Activated CD4-positive, alpha-beta memory T cell treated with anti-CD3 and anti-CD28 coated beads, Interleukin-2, amount 10 ng/mL, durations not matched to agents 7 days and 5 days (primary cell): ENCODE measurements at regions not wholly inside any gene's neighbourhood (a gene's known extent, or its start where the extent isn't known, plus 50 kb on each side); places are given as distances from the start of the nearest gene placed in this dataset.
"Not testable (repeated sequence)": the region's sequence is repeated elsewhere in the genome, so short reads cannot be mapped to it uniquely, and the experiment has no call there.

Source experiments
- CTCF ChIA-PET: fragments of 350-600 bp; sonication (Branson Sonifier 250); formaldehyde crosslinking; loops from one replicate; lab custom pipeline; 2021; ENCODE audit warnings: antibody characterized with exemption, inconsistent platforms; lab: Charles Lee
- POLR2A ChIA-PET: fragments of 350-600 bp; sonication (Branson Sonifier 250); formaldehyde crosslinking; loops from one replicate; lab custom pipeline; 2021; ENCODE audit warnings: antibody characterized with exemption; lab: Charles Lee
- DNase-seq: peaks from one replicate; pipeline ENCODE4 v3.0.0-alpha.2; 2020
- H3K27ac Mint-ChIP-seq: one replicate; pipeline ENCODE4 v1.8.0; 2021; ENCODE audit warnings: mild to moderate bottlenecking, mixed read lengths
- H3K27me3 Mint-ChIP-seq: one replicate; pipeline ENCODE4 v1.8.0; 2021; ENCODE audit warnings: mixed read lengths
- H3K36me3 Mint-ChIP-seq: one replicate; pipeline ENCODE4 v1.8.0; 2021; ENCODE audit warnings: low read depth, mixed read lengths
- H3K4me1 Mint-ChIP-seq: one replicate; pipeline ENCODE4 v1.8.0; 2021; ENCODE audit warnings: mixed read lengths
- H3K4me3 Mint-ChIP-seq: one replicate; pipeline ENCODE4 v1.8.0; 2021; ENCODE audit warnings: mild to moderate bottlenecking, mixed read lengths
- H3K9me3 Mint-ChIP-seq: one replicate; pipeline ENCODE4 v1.8.0; 2021; ENCODE audit warnings: mixed read lengths

GRCh38 chr12:90542852-90543251 is 412.1 kb downstream of the CCER1 start:
- H3K27ac Mint-ChIP-seq, H3K9me3 Mint-ChIP-seq, DNase-seq, H3K27me3 Mint-ChIP-seq, H3K4me3 Mint-ChIP-seq, H3K36me3 Mint-ChIP-seq, POLR2A ChIA-PET, H3K4me1 Mint-ChIP-seq, CTCF ChIA-PET: not testable (repeated sequence)

- H3K27me3 Mint-ChIP-seq, DNase-seq, CTCF ChIA-PET: not testable (repeated sequence)
These were observed 421.1 kb downstream of the CCER1 start for GRCh38 chr12:90533828-90534227.

GRCh38 chr12:90520002-90520734 is 434.8 kb downstream of the CCER1 start:
- Mint-ChIP-seq H3K4me3 (no peak overlapping the region), H3K4me1 (peaks cover 8% of the 10 kb centered on the region), H3K27ac (no peak overlapping the region), H3K36me3 (no peaks in the 10 kb centered on the region), H3K27me3 (no peaks in the 10 kb centered on the region), H3K9me3 (no peaks in the 10 kb centered on the region)
- no peak for DNase-seq
- ChIA-PET POLR2A (no interaction called here), CTCF (no interaction called here)

More at GRCh38 chr12:90533828-90534227, 421.1 kb downstream of the CCER1 start:
- H3K36me3 Mint-ChIP-seq, POLR2A ChIA-PET, H3K4me1 Mint-ChIP-seq, H3K9me3 Mint-ChIP-seq, H3K4me3 Mint-ChIP-seq, H3K27ac Mint-ChIP-seq: not testable (repeated sequence)

GRCh38 chr12:90519285-90519684 is 435.7 kb downstream of the CCER1 start:
- H3K36me3 Mint-ChIP-seq, result no peaks in the 10 kb centered on the region
- DNase-seq, result no peak
- H3K4me3 Mint-ChIP-seq, result no peak overlapping the region
- POLR2A ChIA-PET, result no interaction called here
- H3K4me1 Mint-ChIP-seq, result peaks cover 10% of the 10 kb centered on the region
- no peaks in the 10 kb centered on the region for H3K9me3 Mint-ChIP-seq
- H3K27ac Mint-ChIP-seq, result no peak overlapping the region
- H3K27me3 Mint-ChIP-seq, result no peaks in the 10 kb centered on the region
- CTCF ChIA-PET, result no interaction called here

- H3K4me1 Mint-ChIP-seq, result peaks cover 10% of the 10 kb centered on the region
- no peak overlapping the region for H3K27ac Mint-ChIP-seq
- H3K4me3 Mint-ChIP-seq, result no peak overlapping the region
- ChIA-PET POLR2A (no interaction called here), CTCF (interaction anchor here (0.7 kb wide), 1 partner anchor 1019 kb away, joined by 3 read pairs; no protein-coding TSS in a partner anchor)
- H3K9me3 Mint-ChIP-seq, result no peaks in the 10 kb centered on the region
- H3K36me3 Mint-ChIP-seq, result no peaks in the 10 kb centered on the region
- DNase-seq, result no peak
- no peaks in the 10 kb centered on the region for H3K27me3 Mint-ChIP-seq
These were observed 439.5 kb downstream of the CCER1 start for GRCh38 chr12:90515199-90516175.

GRCh38 chr12:90514325-90514724 is 440.7 kb downstream of the CCER1 start:
- H3K27ac Mint-ChIP-seq, result no peak overlapping the region
- peaks cover 10% of the 10 kb centered on the region for H3K4me1 Mint-ChIP-seq
- DNase-seq, result no peak

GRCh38 chr12:90512518-90512917 is 442.5 kb downstream of the CCER1 start:
- ChIA-PET POLR2A (no interaction called here), CTCF (no interaction called here)

More at GRCh38 chr12:90514325-90514724, 440.7 kb downstream of the CCER1 start:
- H3K36me3 Mint-ChIP-seq, result no peaks in the 10 kb centered on the region
- H3K27me3 Mint-ChIP-seq, result no peaks in the 10 kb centered on the region
- CTCF ChIA-PET, result interaction anchor here (0.7 kb wide), 1 partner anchor 1018 kb away, joined by 3 read pairs; no protein-coding TSS in a partner anchor
- no peak overlapping the region for H3K4me3 Mint-ChIP-seq
- no peaks in the 10 kb centered on the region for H3K9me3 Mint-ChIP-seq
- POLR2A ChIA-PET, result no interaction called here

GRCh38 chr12:90510948-90511347 is 444.0 kb downstream of the CCER1 start:
- Mint-ChIP-seq H3K4me3 (no peak overlapping the region), H3K27me3 (no peaks in the 10 kb centered on the region), H3K27ac (no peak overlapping the region), H3K9me3 (no peaks in the 10 kb centered on the region), H3K4me1 (peaks cover 7% of the 10 kb centered on the region), H3K36me3 (no peaks in the 10 kb centered on the region)
- ChIA-PET POLR2A (no interaction called here), CTCF (no interaction called here)
- DNase-seq, result no peak

More at GRCh38 chr12:90512518-90512917, 442.5 kb downstream of the CCER1 start:
- Mint-ChIP-seq H3K36me3 (no peaks in the 10 kb centered on the region), H3K4me3 (no peak overlapping the region), H3K27ac (no peak overlapping the region), H3K27me3 (no peaks in the 10 kb centered on the region), H3K9me3 (no peaks in the 10 kb centered on the region), H3K4me1 (peaks cover 10% of the 10 kb centered on the region)
- DNase-seq, result no peak

GRCh38 chr12:90504806-90505205 is 450.2 kb downstream of the CCER1 start:
- H3K27ac Mint-ChIP-seq, result no peak overlapping the region
- no peaks in the 10 kb centered on the region for H3K27me3 Mint-ChIP-seq
- H3K4me3 Mint-ChIP-seq, result no peak overlapping the region
- DNase-seq, result no peak
- H3K9me3 Mint-ChIP-seq, result no peaks in the 10 kb centered on the region
- POLR2A ChIA-PET, result no interaction called here
- CTCF ChIA-PET, result no interaction called here
- no peaks in the 10 kb centered on the region for H3K4me1 Mint-ChIP-seq
- no peaks in the 10 kb centered on the region for H3K36me3 Mint-ChIP-seq

- Mint-ChIP-seq H3K27me3 (no peaks in the 10 kb centered on the region), H3K9me3 (no peaks in the 10 kb centered on the region), H3K4me1 (no peaks in the 10 kb centered on the region), H3K4me3 (no peak overlapping the region), H3K27ac (no peak overlapping the region), H3K36me3 (no peaks in the 10 kb centered on the region)
- ChIA-PET CTCF (no interaction called here), POLR2A (no interaction called here)
- DNase-seq, result no peak
These were observed 452.9 kb downstream of the CCER1 start for GRCh38 chr12:90502070-90502469.

- Mint-ChIP-seq H3K4me1 (no peaks in the 10 kb centered on the region), H3K27ac (no peak overlapping the region), H3K4me3 (no peak overlapping the region), H3K9me3 (no peaks in the 10 kb centered on the region), H3K27me3 (no peaks in the 10 kb centered on the region), H3K36me3 (no peaks in the 10 kb centered on the region)
- ChIA-PET POLR2A (no interaction called here), CTCF (no interaction called here)
- DNase-seq, result no peak
These were observed 453.6 kb downstream of the CCER1 start for GRCh38 chr12:90501412-90501811.

GRCh38 chr12:90499795-90500194 is 455.2 kb downstream of the CCER1 start:
- H3K36me3 Mint-ChIP-seq, result no peaks in the 10 kb centered on the region
- POLR2A ChIA-PET, result interaction anchor here (0.5 kb wide), 1 partner anchor 501 kb away, joined by 3 read pairs; no protein-coding TSS in a partner anchor

GRCh38 chr12:90497923-90498545 is 456.9 kb downstream of the CCER1 start:
- no peak for DNase-seq
- POLR2A ChIA-PET, result no interaction called here
- H3K4me3 Mint-ChIP-seq, result no peak overlapping the region
- H3K36me3 Mint-ChIP-seq, result no peaks in the 10 kb centered on the region
- H3K27me3 Mint-ChIP-seq, result no peaks in the 10 kb centered on the region
- H3K9me3 Mint-ChIP-seq, result no peaks in the 10 kb centered on the region
- CTCF ChIA-PET, result no interaction called here
- no peaks in the 10 kb centered on the region for H3K4me1 Mint-ChIP-seq
- H3K27ac Mint-ChIP-seq, result no peak overlapping the region

More at GRCh38 chr12:90499795-90500194, 455.2 kb downstream of the CCER1 start:
- Mint-ChIP-seq H3K4me1 (no peaks in the 10 kb centered on the region), H3K27ac (no peak overlapping the region), H3K27me3 (no peaks in the 10 kb centered on the region), H3K4me3 (no peak overlapping the region), H3K9me3 (no peaks in the 10 kb centered on the region)
- CTCF ChIA-PET, result no interaction called here
- DNase-seq, result no peak
